ENCODE measurements at regions not wholly inside any gene's neighbourhood (a gene's known extent, or its start where the extent isn't known, plus 50 kb on each side); places are given as distances from the start of the nearest gene placed in this dataset.

DNA sequence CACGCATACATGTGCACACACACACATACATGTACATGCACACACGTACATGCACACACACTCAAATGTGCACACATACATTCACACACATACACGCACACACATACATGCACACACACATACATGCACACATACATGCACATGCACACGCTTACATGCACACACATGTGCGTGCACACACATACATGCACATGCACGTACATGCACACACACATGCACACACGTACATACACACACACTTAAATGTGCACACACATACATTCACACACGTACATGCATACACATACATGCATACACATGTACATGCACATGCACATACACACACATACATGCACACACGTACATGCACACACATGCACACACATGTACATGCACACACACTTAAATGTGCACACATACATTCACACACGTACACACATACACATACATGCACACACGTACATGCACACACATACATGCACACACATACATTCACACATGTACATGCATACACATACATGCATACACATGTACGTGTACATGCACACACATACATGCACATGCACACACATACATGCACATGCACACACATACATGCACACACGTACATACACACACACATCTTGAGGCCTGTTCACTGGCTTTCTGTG, 283.7 kb upstream of the ID2 start:
- Mint-ChIP-seq H3K36me3 (ENCODE audit: unreplicated experiment) (no peaks in the 10 kb centered on the region), H3K27me3 (ENCODE audit: unreplicated experiment) (peaks cover 2% of the 10 kb centered on the region), H3K9me3 (ENCODE audit: unreplicated experiment) (peaks cover 5% of the 10 kb centered on the region), H3K4me3 (ENCODE audit: unreplicated experiment) (no peak overlapping the region), H3K27ac (ENCODE audit: unreplicated experiment) (no peak overlapping the region), H3K4me1 (ENCODE audit: unreplicated experiment) (no peaks in the 10 kb centered on the region)
- no peak for DNase-seq (ENCODE audit: extremely low spot score, unreplicated experiment)
- TF ChIP-seq, protein P1, sequence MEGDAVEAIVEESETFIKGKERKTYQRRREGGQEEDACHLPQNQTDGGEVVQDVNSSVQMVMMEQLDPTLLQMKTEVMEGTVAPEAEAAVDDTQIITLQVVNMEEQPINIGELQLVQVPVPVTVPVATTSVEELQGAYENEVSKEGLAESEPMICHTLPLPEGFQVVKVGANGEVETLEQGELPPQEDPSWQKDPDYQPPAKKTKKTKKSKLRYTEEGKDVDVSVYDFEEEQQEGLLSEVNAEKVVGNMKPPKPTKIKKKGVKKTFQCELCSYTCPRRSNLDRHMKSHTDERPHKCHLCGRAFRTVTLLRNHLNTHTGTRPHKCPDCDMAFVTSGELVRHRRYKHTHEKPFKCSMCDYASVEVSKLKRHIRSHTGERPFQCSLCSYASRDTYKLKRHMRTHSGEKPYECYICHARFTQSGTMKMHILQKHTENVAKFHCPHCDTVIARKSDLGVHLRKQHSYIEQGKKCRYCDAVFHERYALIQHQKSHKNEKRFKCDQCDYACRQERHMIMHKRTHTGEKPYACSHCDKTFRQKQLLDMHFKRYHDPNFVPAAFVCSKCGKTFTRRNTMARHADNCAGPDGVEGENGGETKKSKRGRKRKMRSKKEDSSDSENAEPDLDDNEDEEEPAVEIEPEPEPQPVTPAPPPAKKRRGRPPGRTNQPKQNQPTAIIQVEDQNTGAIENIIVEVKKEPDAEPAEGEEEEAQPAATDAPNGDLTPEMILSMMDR (IDR thresholded peaks at IDR 0.05), result no peak

DNA sequence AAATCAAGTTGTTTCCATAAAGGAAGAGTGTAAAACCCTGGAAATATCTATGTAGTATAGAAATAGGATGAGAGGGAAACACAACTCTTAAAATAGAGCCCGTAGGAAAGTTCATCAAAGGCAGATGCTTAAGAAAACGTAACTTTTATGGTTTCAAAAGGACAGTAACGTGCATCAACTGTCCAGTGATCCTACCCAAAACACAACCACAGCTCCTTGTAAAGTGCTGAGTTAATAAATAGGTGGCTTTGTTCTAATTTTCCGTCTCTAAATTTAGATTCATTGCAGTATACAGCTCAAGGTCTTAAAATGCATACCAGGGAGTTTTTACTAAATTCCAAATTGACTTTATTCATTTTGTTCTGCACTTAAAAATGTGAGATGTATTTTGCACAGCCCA, 282.1 kb upstream of the ID2 start:
- Mint-ChIP-seq H3K9me3 (ENCODE audit: unreplicated experiment) (peaks cover 5% of the 10 kb centered on the region), H3K27ac (ENCODE audit: unreplicated experiment) (no peak overlapping the region), H3K27me3 (ENCODE audit: unreplicated experiment) (peaks cover 2% of the 10 kb centered on the region), H3K4me3 (ENCODE audit: unreplicated experiment) (no peak overlapping the region), H3K36me3 (ENCODE audit: unreplicated experiment) (no peaks in the 10 kb centered on the region), H3K4me1 (ENCODE audit: unreplicated experiment) (no peaks in the 10 kb centered on the region)
- DNase-seq (ENCODE audit: extremely low spot score, unreplicated experiment), result no peak
- TF ChIP-seq, protein P1 (IDR thresholded peaks at IDR 0.05), result no peak

GRCh38 chr2:8400196-8400595, 281.7 kb upstream of the ID2 start:
- no peaks in the 10 kb centered on the region for H3K4me1 Mint-ChIP-seq (ENCODE audit: unreplicated experiment)
- no peaks in the 10 kb centered on the region for H3K36me3 Mint-ChIP-seq (ENCODE audit: unreplicated experiment)
- peaks cover 2% of the 10 kb centered on the region for H3K27me3 Mint-ChIP-seq (ENCODE audit: unreplicated experiment)
- TF ChIP-seq, protein P1 (IDR thresholded peaks at IDR 0.05), result no peak
- no peak for DNase-seq (ENCODE audit: extremely low spot score, unreplicated experiment)
- peaks cover 5% of the 10 kb centered on the region for H3K9me3 Mint-ChIP-seq (ENCODE audit: unreplicated experiment)
- no peak overlapping the region for H3K27ac Mint-ChIP-seq (ENCODE audit: unreplicated experiment)
- no peak overlapping the region for H3K4me3 Mint-ChIP-seq (ENCODE audit: unreplicated experiment)

DNA sequence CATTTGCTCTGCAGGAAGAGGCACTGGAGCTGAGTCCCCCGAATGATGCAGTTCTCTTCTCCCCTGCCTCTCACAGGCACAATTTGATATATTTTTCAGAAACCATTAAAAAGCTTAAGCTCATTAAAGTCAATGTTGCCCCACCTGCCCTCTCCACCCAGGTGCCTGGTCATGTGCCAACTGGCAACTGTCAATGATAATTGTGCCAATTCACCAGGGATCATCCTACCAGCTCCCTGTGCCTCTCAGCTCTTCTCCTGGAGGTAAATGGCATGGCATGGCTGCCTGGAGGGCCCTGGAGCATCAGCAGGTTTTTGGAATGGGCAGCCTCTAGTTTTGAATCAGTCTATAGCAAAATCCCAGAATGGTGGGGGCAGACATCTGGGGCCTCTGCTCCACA, 279.6 kb upstream of the ID2 start:
- TF ChIP-seq, protein P1 (IDR thresholded peaks at IDR 0.05), result no peak

DNA sequence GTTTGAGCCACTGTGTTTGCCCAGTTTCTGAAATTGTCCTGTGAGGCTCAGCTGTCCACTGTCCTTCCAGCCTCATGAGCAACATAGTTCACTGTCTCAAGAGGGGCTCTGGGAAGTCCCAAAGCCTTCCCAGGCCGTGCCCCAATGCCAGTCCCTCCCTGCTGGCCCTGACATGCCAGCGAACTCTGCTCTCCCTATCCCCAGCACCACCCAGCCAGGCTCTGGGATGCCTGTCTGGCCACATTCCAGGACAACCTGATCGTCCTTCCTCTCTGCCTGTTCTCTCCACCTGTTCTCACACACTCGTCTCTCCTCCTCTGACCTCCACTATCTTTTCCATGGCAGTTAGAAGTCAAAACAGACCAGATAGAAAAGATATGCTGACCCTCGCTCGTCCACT, 278.0 kb upstream of the ID2 start:
- H3K9me3 Mint-ChIP-seq (ENCODE audit: unreplicated experiment), result peaks cover 1% of the 10 kb centered on the region
- H3K4me3 Mint-ChIP-seq (ENCODE audit: unreplicated experiment), result no peak overlapping the region
- H3K27me3 Mint-ChIP-seq (ENCODE audit: unreplicated experiment), result peaks cover 2% of the 10 kb centered on the region
- TF ChIP-seq, protein P1 (IDR thresholded peaks at IDR 0.05), result no peak
- DNase-seq (ENCODE audit: extremely low spot score, unreplicated experiment), result no peak
- no peaks in the 10 kb centered on the region for H3K36me3 Mint-ChIP-seq (ENCODE audit: unreplicated experiment)
- H3K4me1 Mint-ChIP-seq (ENCODE audit: unreplicated experiment), result no peaks in the 10 kb centered on the region
- H3K27ac Mint-ChIP-seq (ENCODE audit: unreplicated experiment), result no peak overlapping the region

More for the DNA sequence above, 279.6 kb upstream of the ID2 start:
- Mint-ChIP-seq H3K27ac (ENCODE audit: unreplicated experiment) (no peak overlapping the region), H3K36me3 (ENCODE audit: unreplicated experiment) (no peaks in the 10 kb centered on the region), H3K27me3 (ENCODE audit: unreplicated experiment) (peaks cover 2% of the 10 kb centered on the region), H3K4me1 (ENCODE audit: unreplicated experiment) (no peaks in the 10 kb centered on the region), H3K4me3 (ENCODE audit: unreplicated experiment) (no peak overlapping the region), H3K9me3 (ENCODE audit: unreplicated experiment) (peaks cover 5% of the 10 kb centered on the region)
- DNase-seq (ENCODE audit: extremely low spot score, unreplicated experiment), result no peak
